GM19328 (cell line): ENCODE measurements at regions not wholly inside any gene's neighbourhood (a gene's known extent, or its start where the extent isn't known, plus 50 kb on each side); places are given as distances from the start of the nearest gene placed in this dataset.

Experiments
- ATAC-seq: cut with Tn5 transposase; IDR thresholded peaks from one replicate; pipeline ENCODE4 v1.9.1; 2021; ENCODE audit warnings: mild to moderate bottlenecking, moderate library complexity; ENCODE audit not compliant: unreplicated experiment

DNA sequence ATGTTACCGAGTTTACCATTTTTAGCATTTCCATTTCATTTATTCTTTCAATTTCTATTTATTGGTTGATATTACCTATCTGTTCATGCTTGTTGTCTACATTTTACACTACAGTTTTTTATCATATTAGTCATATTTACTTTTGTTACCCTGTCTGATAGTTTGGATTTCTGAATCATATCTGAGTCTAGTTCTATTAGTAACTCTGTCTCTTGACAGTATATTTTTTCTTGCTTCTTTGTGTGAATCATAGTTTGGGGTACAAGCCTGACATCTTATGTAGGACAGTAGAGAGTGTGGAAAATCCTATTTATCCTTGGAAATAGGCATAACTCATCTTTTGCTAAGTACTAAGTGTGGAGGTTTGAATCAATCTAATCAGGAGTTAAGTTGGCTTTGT is 263.9 kb upstream of the SESN3 start:
- ATAC-seq, result no peak

DNA sequence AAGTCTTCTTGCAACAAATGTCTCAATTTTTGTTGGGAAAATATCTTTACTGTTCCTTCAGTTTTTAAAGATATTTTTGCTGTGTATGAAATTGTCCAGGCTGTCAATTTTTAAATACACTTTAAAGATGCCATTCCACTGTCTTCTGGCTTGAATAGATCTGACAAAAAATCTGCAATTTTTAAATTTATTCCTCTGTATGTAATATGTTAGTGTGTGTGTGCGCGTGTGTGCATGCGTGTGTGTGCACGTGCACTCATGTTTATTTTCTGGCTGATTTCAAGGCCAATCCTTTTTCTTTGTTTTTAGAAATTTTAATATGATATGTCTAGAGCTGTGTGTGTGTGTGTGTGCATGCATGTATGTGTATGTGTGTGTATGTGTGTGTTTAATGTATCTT is 263.2 kb upstream of the SESN3 start:
- ATAC-seq, result no peak

DNA sequence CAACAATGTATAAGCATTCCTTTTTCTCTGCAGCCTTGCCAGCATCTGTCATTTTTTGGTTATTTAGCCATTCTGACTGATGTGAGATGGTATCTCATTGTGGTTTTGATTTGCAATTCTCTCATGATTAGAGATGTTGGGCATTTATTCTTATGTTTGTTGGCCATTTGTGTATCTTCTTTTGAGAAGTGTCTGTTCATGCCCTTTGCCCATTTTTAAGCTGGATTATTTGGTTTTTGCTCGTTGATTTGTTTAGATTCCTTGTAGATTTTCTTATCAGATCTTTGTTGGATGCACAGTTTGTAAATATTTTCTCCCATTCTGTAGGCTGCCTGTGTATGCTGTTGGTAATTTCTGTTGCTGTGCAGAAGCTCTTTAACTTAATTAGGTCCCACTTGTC is 259.6 kb upstream of the SESN3 start:
- no peak for ATAC-seq

DNA sequence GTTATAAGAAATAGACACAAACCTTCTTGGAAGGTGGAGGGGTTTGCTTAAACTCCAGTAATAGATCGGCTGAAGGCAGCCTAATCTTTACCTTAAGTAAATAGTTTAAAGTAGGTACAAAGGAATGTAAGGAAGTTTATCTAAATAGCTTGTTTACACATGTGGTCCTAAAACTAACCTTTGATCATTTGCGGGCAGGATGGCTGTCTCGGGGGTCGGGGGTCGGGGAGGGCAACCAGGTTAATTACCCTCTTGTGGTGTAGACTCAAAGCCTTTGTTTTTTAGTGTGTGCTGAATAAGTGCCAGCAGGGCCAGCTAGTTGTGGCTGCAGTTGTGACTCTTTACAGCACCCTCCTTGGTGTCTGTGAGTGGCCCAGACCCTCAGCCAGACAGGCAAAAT is 256.9 kb upstream of the SESN3 start:
- ATAC-seq, result no peak

DNA sequence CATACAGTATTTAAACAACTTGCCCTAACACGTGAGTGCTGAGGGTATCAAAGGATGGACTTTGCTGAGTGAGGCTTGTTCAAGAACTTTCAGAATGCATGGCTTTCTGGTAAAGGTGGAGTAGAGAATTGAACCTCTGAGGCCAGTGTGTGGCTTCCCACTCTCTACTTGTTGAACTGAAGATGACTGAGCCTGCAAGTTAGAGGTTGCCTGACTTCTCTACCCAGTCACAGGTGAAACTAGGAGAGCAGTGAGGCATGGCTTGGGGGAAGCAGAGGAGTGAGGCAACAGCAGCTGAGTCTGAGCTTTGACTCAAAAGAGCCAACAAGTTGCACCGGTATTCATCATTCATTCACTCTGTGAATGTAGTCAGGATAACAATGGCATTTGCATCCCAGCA is 256.4 kb upstream of the SESN3 start:
- peak; percentile 99 for ATAC-seq

DNA sequence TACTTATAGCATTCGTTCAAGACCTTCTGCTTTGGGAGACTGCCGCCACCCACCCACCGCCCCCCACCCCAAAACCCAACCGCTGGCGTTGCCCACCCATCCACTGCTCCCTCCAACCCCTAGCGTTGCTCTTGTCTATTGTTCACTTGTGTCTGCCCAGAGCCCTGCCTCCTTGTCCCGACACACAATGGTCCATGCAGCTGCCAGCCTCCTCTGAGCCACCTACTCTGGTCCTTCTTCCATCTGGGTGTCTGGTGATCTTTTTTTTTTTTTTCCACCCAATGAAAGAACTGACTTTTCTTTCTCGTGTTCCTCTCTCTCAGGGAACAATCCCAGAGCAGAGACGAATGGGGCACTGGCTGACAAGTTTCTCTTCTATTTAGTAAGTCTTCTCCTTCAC is 256.0 kb upstream of the SESN3 start:
- no peak for ATAC-seq

DNA sequence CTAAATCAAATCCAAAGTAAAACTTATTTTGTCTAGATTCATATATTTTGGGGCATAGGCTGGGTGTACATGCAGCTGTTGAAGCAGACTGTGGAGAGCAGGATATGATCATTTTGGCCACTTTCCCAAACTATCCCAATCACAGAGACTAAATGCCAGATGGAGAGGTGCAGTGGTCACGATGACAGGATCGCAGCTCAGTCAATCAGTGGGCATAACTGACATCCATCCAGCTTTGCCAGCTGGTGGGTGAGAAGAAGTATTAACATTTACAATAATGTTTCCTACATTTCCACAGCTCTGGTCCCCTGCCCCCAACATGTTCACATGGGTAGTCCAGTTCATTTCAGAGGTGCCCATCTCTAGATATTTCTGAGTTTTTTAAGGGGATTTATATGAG is 255.5 kb upstream of the SESN3 start:
- ATAC-seq, result no peak

DNA sequence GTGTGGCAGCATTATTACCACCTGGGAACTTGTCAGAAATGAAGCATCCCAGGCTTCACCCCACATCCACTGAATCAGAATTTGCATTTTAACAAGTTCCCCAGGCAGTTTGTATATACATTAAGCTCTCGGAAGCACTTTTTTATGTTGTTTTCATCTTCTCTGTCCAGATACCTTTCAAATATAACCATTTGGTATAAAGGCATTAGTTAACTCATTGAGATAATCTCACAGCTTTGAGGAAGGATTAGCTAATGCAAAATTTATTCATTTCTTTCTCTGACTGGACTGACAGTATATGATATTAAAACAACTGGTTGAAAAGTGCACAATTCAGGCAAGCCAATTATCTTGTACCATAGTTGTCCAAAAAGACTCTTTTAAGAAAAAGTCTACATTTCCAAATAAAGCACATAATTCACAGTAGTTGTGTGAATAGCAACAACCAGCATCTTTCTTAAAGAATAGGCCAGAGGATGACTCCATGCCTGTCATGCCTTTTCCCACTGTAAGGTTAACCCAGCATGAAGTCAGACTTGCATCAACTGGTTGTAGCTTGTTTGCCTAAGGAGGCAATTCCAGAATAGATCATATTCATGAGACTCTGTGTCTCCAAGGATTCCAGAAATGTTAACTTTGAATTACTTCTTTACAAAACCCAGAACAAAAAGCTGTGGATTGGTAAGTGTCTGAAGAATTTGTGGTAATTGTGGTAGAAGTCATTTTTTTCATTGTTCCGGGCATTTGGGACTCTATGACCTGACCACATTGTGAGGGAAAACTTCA is 254.3 kb upstream of the SESN3 start:
- ATAC-seq, result no peak

DNA sequence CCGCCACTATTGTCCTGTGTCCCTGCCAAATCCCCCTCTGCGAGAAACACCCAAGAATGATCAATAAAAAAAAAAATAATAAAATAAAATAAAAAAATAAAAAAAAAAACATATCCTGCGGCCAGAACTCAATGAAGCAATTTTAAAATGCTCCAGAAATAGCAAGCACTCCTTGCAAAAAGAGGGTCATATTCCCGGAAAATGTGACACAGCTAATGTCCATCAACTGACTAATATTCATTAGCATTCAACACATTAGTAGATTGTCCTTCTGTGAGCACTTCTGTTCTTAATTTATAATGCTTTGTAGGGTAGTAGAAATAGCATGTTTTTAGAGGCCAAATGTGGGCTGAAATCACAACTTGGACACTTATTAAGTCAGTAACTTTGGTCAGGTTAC is 252.3 kb upstream of the SESN3 start:
- ATAC-seq, result no peak

DNA sequence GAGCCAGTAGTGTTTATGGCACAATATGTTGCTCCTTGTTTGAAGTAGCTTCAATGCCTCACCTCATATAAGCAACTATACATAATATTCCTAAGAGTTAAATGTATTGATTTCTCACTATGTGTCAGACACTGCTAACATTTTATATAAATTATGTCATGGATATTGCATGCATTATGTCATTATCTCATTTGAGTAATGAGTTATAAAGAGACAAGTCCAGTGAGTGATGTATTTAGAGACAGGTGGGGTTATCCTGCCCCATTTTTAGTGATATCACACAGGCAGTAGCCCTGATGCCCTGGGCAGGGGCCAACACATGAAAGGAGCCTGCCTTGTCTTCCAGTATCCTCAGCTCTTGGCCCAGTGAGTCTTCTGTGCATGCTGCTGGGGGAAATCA is 247.0 kb upstream of the SESN3 start:
- ATAC-seq, result no peak

DNA sequence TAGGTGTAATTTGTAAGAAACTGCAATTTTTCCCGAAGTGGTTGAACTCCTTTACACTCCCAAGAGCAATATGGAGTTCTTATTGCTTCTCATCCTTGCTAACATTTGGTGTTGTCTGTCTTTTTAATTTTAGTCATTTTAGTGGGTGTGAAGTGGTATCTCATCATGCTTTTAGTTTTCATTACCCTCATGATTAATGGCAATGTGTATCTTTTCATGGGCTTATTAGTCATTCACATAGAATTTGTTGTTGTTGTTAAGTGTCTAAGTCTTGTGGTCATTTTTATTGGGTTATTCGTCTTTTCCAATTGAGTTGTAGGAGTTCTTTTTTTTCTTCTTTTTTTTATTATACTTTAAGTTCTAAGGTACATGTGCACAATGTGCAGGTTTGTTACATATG is 238.3 kb upstream of the SESN3 start:
- no peak for ATAC-seq

DNA sequence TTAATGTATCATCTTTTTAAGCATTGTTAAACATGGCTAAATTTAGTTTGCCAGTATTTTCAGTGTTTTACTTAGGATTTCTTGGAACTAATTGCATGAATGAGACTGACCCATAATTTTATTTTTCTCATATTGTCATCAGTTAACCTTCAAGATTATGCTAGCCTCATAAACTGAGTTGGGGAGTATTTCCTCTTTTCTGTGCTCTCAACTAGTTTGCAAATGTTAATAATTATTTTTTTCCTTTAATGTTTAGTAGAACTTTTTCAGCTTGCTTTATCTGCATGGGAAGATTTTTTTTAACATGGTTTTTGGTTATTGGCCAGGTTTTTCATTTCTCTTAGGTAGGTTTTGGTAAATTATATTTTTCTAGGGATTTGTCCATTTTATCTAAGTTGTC is 235.4 kb upstream of the SESN3 start:
- ATAC-seq, result no peak

DNA sequence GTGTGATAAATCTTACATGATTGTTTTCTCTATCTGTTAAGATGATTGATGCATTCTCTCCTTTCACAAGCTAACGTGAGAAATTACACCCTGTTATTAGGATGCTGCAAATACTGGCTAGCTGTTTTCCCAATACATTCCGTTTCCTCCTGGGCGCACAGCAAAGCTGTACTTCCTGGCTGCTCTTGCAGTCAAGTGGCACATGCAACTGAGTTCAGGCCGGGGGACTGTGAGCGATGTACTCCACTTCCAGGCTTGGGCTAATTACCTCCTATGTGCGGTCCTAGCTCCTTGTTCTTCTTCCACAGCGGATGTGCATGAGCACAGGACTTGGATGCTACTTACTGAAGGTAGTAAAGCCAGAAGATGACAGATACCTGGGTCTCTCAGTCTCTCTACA is 234.9 kb upstream of the SESN3 start:
- ATAC-seq, result no peak

DNA sequence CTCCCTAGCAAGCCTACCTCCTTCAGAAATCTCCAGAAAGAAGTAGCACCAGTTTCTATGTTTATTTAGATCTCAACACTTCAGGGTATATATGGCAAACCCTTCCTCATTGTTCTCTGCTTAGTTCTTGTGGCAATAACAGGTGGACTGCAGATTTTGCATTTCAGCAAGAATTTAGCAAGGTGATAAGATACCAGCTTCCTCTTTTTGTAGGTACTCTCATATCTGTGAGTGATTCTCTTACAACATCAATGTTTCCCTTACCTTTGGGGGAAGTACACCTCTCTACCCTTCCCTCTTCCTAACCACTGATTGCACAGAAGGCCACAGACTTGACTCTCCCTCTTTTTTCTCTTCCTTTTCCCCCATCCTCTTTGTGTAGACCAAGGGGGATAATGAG is 230.9 kb upstream of the SESN3 start:
- no peak for ATAC-seq

DNA sequence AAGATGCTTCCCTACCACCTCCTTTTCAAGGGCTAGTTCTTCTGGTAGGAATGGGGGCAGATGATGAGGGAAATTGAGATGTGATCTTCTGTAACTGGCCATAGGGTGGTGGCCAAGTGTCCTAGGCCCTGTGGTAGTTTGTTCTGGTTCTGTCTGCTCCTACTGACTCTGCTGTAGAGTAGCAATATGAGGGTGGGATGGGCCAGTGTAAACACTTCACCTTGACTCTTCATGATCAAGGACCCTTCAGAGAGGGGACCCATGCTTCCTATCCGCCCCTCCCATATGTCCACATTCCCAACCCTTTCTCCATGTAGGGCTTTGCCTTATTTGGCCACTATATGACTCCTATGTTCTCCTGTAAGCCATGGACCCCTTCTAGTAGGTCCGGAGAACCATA is 230.3 kb upstream of the SESN3 start:
- ATAC-seq, result no peak

DNA sequence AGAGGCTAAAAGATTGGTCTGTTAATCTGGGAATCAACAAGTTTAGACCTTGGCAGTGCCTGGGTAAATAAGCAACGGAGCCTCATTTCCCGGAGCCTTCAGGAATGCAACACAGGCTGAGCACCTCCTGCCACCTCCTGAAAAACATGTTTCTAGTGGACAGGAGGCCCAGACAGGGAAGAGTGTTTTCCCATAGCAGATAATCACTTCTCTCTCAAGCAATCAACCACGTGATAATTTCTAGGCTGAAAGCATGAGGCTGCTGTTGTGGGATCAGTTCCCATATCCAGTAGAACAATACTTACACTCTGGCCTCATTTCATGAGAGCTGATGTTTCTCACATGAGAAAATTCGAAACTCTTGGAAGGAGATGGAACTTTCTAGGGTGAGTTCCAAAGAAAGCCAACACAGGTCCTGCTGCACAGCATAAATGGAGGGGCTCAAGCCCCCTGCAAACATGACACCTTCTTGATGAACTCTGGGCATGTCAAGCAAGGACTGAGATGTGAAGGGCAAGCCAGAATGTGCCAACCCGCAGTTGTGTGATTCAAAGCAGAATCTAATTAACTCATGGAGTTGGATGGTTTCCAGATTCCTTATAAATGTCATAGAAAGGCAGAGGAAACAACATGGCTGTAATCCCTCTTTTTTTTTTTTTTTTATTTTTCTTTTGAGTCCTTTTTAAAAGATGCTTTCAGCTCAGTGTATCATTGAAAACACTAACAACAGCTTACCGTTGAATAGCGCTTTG is 228.5 kb upstream of the SESN3 start:
- no peak for ATAC-seq

DNA sequence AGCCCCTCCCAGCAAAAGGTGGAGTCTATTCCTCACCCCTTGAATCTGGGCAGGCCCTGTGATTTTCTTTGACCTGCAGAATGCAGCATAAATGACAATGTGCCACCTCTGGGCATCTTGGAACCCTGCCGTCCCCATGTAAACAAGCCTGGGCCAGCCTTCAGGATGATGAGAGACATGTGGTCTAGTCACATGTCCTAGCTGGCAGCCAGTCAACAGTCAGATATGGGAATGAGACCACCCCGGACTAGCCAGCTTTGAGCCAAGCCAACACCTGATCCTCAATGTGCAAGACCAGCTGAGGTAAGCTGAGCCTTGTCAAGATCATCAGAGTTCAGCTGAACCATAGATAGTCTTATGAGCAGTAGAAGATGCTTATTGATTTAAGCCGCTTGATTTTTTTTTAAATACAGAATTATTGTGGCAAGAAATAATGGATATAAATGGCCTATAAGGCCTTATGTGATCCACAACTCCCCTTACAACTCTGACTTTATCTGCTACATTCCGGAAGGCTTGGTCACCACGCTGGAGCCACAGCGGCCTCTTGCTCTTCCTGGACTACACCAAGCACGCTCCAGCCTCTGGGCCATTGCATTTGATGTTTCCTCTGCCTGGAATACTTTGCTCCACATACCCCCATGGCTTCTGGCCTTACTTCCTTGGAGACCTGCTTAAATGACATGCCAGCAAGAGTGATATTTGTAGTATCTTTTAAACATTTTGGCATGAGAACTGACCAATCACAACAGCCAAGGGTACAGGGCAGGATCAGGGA is 225.9 kb upstream of the SESN3 start:
- no peak for ATAC-seq

DNA sequence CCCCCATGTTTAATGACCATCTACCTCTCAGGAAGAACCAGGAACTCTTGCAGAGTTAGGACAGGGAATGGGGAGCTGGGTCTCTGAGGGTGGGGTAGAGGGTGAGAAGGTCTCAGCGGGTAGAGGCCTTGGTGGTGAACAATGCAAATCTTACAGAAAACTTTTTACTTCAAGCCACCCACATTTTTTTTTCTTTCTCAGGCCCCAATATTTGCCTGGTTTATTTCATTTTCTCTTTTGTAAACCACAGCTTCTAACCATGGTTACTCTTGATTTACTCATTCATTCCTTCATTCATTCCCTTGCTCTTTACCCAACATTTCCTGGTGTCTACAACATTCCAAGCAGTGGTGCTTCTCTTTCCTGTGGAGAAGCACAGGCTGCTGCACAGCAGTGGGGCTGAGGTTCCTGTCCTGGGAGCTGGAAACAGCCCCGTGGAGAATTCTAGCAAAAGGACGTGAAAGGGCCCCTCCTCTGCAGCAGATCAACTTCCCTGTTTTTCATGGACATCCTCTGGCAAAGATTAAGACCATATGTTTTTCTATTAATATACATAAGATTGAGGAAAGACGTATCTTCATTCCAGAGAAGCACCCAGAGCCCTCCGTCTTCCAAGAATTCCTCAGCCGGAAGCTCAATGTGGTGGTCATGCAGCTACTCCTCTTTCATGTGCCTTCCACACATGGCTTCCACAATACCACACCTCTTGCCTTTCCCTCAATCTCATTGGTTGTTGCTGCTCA is 224.4 kb upstream of the SESN3 start:
- ATAC-seq, result no peak

DNA sequence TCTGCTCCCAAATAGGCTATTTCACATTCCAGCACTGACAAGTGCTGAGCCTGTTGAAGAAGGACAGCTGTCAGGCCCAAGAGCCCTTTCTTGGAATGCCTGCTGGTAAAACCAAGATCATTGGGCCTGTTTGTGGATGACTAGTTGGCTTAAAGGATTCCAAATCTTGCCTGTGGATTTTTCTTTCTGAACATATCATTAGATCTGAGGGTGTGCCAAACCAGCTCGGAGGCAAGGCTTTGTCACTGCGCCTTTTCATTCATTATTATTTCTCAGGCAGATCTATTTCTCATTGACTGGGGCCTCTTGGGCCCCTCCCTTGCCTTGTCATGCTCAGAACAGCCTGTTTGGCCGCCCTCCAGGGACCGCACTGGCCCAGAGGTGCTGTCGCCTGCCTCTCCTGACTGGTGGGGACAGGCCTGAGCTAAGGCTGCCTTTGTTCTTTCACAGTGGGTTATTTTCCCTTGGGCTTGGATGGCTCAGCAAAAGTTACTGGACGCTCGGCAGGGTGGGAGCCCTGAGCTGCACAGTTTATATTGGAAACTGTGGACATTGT is 222.7 kb upstream of the SESN3 start:
- ATAC-seq, result no peak

DNA sequence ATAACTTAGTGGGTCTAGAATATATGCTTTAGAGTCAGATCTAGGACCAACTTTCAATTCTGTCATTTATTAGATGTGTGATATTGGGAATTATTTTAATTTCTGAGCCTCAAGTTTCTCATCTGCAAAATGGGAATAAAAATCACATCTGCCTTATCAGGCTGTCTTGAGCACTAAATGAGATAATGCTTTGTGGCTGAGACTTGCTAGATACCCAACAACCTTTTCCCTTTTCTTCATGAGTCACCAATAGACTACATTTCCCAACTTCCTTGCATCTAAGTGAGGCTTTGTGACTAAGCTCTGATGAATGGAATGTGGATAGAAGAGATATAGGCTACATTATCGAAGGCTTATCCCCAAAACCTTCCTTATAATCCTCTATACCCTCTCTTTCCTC is 220.7 kb upstream of the SESN3 start:
- ATAC-seq, result no peak

DNA sequence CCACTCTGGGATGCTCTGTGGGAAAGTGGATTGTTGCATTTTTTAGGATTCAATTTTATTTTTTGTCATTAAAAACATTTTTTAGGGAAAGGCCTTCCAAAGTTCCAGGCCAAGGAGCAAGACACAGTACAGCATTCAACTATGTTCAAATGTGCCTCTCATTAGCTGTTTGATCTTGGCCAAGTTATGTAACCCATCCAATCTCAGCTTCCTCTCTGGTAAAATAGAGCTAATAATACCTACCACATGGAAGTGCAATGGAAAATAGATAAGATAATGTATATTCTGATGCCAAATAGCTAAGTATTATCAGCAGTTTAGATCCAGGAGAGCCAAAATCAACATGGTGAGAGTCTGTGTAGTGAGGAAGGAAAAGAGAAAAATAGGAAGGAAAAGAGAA is 220.3 kb upstream of the SESN3 start:
- no peak for ATAC-seq
